Urothelium cell line (cell line): ENCODE measurements at regions not wholly inside any gene's neighbourhood (a gene's known extent, or its start where the extent isn't known, plus 50 kb on each side); places are given as distances from the start of the nearest gene placed in this dataset.

Experiments used
- DNase-seq: peaks from one replicate; pipeline ENCODE4 v3.0.0; 2011; ENCODE audit warnings: low spot score, mixed read lengths
- FAIRE-seq: peaks from 2 replicates; lab custom pipeline; 2011; peaks lifted over from hg19 to GRCh38; lab: Jason Lieb, UNC

- no peak for FAIRE-seq
- DNase-seq: peak; percentile 42
Measured at GRCh38 chr13:73428137-73428536, 369.3 kb downstream of the KLF5 start.

- FAIRE-seq (no peak), DNase-seq (no peak)
Measured at GRCh38 chr13:73422973-73423372, 364.2 kb downstream of the KLF5 start.

- DNase-seq: peak; percentile 42
- no peak for FAIRE-seq
Measured at GRCh38 chr13:73421310-73421912, 362.6 kb downstream of the KLF5 start.

- DNase-seq (no peak), FAIRE-seq (no peak)
Measured at GRCh38 chr13:73419186-73419585, 360.4 kb downstream of the KLF5 start.

GRCh38 chr13:73417012-73417615 is 358.3 kb downstream of the KLF5 start:
- no peak for FAIRE-seq

GRCh38 chr13:73416093-73416492 is 357.3 kb downstream of the KLF5 start:
- DNase-seq: no peak
- no peak for FAIRE-seq

More at GRCh38 chr13:73417012-73417615, 358.3 kb downstream of the KLF5 start:
- no peak for DNase-seq

- DNase-seq: no peak
- FAIRE-seq: no peak
Measured at GRCh38 chr13:73413656-73414055, 354.9 kb downstream of the KLF5 start.

GRCh38 chr13:73412933-73413332 is 354.1 kb downstream of the KLF5 start:
- FAIRE-seq (no peak), DNase-seq (no peak)

- FAIRE-seq (no peak), DNase-seq (no peak)
Measured at GRCh38 chr13:73411067-73411809, 352.4 kb downstream of the KLF5 start.

- FAIRE-seq (no peak), DNase-seq (no peak)
Measured at GRCh38 chr13:73406454-73406853, 347.6 kb downstream of the KLF5 start.

GRCh38 chr13:73404581-73404980 is 345.8 kb downstream of the KLF5 start:
- DNase-seq (no peak), FAIRE-seq (no peak)

- no peak for DNase-seq
Measured at GRCh38 chr13:73403355-73404120, 344.7 kb downstream of the KLF5 start.

GRCh38 chr13:73401769-73402168 is 343.0 kb downstream of the KLF5 start:
- DNase-seq: no peak

More at GRCh38 chr13:73403355-73404120, 344.7 kb downstream of the KLF5 start:
- FAIRE-seq: no peak

GRCh38 chr13:73399347-73400216 is 340.8 kb downstream of the KLF5 start:
- FAIRE-seq: no peak

More at GRCh38 chr13:73401769-73402168, 343.0 kb downstream of the KLF5 start:
- FAIRE-seq: no peak

GRCh38 chr13:73397496-73398305 is 338.9 kb downstream of the KLF5 start:
- FAIRE-seq (no peak), DNase-seq (no peak)

More at GRCh38 chr13:73399347-73400216, 340.8 kb downstream of the KLF5 start:
- DNase-seq: no peak

GRCh38 chr13:73394066-73394465 is 335.3 kb downstream of the KLF5 start:
- DNase-seq (no peak), FAIRE-seq (no peak)

- FAIRE-seq: no peak
- no peak for DNase-seq
Measured at GRCh38 chr13:73390100-73390499, 331.3 kb downstream of the KLF5 start.

GRCh38 chr13:73388586-73388985 is 329.8 kb downstream of the KLF5 start:
- FAIRE-seq (no peak), DNase-seq (no peak)

- no peak for DNase-seq
- no peak for FAIRE-seq
Measured at GRCh38 chr13:73387318-73387717, 328.5 kb downstream of the KLF5 start.
